Activated CD8-positive, alpha-beta memory T cell treated with anti-CD3 and anti-CD28 coated beads for 48 hours (primary cell): ENCODE measurements at regions not wholly inside any gene's neighbourhood (a gene's known extent, or its start where the extent isn't known, plus 50 kb on each side); places are given as distances from the start of the nearest gene placed in this dataset.

Experiments
- DNase-seq, 3 experiments: peaks; one replicate each; pipeline ENCODE4 v3.0.0-alpha.2; 2020; ENCODE audit warnings: low read depth in 2 of 3, low spot score in 2 of 3

DNA sequence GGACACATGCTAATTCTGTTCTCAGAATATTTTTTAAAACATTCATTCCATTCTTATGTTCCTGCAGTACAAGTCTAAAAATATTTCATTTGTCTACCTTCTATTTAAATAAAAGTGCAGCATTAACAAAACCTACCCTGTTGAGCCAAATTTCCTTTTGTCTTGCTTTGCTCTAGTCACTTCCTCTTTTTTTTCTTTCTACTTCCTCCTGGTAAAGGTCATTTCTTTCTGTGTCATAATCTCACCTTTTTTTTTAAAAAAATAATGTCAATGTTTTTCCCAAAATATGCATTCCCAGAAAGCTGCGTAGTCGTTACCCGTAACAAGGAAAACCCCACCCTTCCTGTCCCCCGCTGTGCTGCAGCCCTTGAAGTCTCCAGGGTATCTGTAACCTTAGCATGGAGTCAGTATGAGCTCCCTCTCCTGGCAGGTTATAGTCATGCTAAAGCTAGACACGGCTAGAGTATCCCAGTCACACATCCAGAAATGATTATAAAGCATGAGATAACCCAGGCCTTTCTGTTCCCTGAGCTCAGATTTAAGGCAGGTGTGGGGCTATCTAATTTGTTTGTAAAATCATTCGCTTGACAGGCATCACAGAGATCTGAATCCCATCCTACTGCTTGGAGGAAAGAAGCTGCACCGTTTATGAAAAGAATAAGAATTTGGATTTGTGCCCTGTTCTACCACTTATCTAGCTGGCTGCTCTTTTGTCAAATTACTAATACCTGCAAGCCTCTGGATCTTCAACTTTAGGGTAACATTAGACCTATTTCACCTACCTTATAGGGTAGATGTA is 51.1 kb upstream of the EED start:
- no peak for DNase-seq

DNA sequence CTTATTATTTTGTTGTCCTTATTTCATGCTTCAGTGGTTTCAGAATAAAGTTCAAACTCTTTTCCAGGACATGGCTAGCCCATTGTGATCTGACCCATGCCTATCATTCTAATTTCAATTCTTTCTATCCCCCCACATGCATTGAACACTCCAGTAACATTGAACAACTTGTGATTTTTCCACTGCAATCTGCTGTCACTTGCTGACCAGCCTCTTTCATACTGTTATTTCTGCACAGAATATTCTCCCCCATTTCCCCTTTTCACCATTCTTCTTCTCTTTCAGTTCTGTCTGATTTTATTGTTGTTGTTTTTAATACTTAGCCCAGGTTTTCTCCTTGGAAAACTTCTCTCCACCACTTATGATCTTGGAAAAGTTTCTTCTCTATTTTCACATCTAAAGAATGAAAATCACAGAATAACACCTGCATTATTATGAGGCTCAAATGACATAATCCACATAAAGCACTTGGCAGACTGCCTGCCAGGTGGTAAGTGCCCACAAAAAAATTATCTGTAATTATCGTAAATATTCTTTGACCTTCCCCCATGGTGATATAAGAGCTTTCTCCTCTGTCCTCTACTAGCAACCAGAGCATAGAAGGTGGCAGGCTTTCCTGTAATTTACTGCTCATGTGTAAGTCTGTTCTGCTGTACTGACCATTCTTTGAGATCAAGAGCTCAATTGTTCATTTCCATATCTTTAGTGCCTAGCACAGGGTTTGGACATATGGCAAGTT is 51.9 kb upstream of the EED start:
- no peak for DNase-seq

DNA sequence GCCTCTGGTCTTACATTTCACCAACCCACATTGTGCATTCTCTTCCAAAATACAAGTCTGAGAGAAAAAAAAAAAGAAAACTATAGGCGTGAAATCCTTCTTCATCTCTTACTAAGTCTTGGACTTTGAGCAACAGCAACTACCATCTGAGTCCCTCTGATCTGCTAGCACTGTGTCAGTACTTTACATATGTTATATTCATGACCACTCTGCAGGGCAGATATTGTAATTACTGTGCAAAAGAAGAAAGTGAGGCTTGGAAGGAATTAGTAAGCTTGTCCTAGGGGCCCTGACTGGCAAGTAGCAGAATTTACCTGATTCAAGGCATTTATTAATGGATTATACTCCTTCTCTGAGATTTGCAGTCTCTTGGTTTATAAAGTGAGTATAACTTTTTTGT is 52.7 kb upstream of the EED start:
- no peak for DNase-seq

DNA sequence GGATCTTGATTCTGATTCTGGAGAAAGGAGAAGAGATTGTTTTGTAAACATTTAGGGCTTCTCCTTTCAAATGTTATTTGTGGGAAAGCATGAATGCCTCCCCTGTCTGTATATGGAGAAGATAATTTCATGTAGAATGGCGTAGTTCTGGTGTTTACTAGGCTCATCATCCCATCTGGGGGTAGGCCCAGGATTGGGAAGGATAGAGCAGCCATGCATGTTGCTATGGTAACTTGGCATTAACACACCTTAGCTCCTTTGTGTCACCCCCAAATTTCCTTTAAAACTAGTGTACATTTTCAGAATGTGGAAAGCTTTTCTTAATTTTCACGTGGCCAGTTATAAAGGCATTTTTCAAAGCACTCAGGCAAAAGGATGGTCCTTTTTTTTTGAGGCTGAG is 57.5 kb upstream of the EED start:
- no peak for DNase-seq

DNA sequence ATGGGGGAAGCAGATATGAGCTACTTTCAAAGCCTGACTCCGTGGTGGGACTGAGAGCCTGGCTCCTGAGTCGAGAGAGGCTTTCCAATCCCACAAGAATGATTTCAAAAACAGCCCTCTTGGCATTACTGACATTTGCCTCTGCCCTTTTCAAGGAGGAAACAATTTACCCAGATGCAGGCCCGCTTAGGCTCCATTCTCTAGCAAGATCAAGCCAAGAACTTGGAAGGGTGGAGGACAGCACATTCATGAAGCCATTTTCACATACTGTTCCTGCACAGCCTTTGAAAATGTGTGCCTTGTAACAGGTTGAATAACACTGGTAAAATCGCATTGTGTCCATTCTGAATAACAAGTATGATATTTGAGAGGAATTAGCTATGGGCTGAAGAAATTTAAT is 58.2 kb upstream of the EED start:
- DNase-seq, result no peak

DNA sequence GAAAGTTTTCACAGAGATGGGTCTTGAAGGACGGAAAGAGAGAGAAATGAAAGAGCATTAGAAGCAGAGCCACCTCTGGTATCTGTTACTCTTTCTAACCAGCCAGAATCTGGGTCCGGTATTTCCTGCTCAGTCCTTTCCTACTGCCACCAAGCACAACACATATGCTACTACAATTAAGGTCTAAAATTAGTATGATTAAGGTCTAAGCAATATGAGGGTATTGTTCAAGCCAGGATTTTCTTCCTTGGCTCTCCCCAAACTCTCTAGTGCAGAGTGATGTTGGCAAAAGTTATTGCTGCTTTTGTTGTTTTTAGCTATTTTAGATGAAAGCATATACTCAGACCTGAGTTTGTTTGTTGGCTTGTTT is 59.2 kb upstream of the EED start:
- no peak for DNase-seq

DNA sequence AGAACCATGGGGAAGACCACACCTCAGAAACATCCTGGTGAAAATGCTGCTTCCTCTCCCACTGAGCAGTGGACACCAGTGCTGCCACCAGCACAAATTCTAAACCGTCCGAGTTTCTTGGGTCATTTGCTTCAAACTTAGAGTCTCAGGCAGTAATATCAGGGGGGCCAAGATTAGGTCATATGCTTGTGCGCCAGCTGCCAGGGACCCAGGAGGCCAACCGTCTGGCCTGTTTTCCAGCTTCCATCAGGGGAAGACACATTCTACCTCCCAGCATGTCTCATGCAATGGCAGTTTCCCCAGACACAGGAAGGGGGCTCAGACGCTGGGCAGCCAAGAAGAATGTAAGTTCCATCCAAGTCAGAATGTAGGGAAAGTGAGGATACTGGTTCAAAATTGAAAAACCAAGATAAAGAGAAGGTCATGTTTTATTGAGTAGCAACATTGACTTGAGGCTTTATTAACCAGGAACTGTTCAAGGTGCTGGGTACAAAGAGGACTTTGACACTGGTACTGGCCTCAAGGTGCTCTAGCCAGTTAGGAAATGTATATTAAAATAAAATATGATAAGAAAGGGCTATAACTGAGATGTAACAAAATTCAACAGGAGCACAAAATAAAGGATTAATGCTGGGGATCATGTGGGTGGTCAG is 59.7 kb upstream of the EED start:
- no peak for DNase-seq

DNA sequence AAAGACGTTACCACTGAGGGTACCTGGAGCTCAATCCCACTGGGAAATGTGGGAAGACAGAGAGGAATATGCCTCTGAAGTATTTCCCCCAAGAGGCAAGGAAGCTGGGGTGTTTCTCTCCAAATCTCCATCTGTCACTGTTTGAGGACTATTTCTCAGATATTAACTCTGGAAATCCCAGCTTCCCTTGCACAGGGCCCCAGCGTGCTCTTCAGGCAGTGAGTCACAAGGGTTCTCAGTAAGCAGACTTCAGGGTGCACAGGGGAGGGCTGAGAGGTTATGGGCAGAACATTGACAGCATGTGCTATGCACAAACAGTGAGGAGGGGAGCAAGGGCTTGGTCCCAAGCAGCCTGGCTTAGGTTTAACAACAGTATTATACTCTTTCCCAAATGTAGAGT is 60.9 kb upstream of the EED start:
- no peak for DNase-seq

DNA sequence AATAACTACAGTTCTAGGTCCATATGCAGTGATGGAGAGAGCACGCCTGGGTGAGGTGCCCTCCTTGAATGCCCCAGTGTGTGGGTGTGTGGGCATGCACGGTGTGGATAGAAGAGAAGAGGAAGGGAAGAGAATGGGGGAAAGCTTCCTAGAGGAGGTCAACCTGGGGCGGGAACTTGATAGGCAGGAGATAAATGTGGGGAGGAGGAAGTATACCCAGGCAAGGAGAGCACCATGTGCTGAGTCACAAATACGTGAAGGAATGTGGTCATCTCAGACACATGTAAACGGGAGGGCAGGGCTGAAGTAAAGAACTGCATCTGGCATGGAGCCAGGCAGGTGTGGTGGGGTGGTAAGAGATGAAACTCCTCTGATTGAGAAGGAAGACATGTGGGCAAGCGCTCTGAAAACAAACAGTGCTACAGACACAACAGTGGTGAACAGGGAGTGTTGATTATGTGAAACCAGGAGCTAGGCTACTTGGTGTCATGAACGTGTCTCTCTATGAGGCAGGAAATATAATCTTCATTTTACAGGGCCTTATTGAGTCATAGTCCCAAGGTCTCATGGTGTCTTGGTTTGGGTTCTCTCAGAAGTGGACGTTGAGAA is 61.5 kb upstream of the EED start:
- DNase-seq, result peak in 2 of 3 experiments; percentile 39 to 78

DNA sequence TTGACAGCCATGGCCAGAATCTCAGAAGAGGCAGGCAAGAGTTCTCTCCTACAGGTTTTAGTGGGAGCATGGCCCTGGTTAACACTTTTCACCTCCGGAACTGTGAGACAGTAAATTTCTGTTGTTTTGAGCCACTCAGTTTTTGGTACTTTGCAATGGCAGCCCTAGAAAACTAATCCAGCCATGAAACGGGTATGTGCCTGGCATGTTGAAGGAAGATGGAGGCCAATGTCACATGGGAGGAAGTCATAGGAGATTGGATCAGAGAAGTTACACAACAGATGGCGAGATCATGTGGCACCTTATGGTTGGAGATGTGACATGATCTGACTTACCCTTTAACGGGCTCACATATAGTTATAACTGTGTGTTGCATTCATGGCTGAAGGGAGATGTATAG is 63.2 kb upstream of the EED start:
- no peak for DNase-seq

DNA sequence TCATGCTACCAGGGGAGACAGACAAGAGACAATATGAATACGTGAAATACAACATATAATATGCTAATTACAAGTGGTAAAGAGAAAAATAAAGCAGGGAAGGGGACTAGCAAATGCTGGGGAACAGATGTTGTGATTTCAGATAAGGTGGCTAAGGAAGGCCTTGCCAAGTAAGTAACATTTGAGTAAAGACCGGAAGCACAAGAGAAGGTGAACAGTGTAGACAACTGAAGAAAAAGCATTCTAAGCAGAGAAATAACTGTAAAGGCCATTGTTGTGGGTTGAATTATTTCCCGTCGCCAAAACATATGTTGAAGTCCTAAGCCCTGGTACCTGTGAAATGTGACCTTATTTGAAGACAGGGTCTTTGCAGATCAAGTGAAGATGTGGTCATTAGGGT is 63.7 kb upstream of the EED start:
- DNase-seq, result no peak

DNA sequence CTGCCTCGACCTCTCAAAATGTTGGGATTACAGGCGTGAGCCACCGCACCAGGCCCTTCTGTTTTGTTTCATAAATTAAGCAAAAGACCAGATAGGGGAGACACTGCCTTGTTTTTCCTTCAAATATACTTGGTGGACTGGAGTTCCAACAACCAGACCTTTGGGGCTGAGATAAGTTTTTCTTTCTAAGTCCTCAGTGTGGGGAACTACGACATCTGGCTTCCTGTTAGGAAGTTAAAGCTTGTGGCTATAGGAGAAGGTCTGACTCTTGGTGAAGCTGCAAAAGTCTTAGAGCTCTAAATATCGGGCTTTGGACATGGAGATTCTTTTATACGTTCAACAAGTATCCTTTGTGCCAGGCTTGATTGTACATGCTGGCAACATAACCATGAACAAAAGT is 64.1 kb upstream of the EED start:
- no peak for DNase-seq

DNA sequence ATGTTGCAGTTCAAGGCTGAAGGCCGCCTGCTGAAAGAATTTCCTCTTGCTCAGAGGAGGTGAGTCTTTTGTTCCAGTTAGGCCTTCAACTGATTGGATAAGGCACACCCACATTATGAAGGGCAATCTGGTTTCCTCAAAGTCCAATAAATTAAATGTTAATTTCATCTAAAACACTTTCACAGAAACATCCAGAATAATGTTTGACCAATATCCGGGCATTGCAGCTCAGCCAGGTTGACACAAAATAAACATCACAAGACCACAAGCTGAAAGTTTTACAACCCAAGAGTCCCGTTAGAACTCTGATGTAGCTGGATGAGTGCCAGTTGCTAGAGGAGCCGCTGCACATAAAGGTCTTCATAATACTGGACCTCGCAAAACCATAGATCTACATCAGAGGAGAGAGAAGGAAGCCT is 64.9 kb upstream of the EED start:
- no peak for DNase-seq

DNA sequence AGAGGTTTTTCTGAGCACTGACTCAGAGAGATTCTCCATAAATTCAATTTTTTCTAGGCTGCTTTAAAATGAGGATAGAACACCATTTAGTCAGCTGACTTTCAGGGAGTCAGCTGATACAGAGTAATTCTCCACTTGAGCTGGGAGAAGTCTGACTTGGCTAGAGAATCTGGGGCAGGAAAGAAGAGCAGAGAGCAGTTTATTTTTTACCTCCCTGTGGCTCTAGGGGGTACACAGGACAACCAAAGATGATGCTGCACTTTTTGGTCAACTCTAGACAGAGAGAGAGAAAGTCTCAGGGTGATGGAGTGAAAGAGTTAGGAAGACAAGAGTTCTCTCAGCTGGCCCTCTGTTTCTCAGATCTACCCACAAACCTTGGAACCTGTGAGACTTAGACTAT is 67.3 kb upstream of the EED start:
- DNase-seq, result no peak

DNA sequence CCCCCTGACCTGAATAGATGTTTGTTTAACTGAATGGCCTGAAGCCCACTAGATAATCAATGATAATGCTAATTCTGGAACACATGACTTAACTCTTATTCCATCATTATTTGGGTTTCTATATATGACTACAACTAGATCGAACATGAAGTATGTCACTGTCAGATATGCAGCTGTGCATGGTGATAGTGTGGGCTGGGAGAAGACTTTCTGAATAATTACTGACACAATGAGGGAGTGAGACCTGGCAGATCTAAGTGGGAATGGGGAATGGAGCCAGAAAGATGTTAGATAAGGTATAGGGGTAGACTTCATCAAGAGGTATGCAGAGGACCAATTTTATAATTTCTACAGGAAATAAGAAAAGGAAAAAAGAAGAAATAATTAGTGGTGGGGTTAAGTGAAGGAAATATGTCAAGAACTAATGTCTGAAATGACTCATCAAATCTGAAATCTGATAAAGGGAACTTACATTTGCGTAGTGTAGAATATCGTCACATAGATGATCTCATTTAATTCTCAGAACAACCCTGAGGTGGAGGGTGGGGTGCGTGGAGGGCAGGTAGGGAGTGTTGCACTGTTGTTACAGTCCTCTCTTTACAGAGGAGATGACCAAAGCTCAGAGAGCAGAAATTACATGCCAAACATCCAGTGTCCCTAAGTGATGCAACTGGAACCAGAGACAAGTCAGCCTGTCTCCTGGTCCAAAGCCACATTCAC is 68.2 kb upstream of the EED start:
- peak in 2 of 3 experiments; percentile 26 to 44 for DNase-seq

DNA sequence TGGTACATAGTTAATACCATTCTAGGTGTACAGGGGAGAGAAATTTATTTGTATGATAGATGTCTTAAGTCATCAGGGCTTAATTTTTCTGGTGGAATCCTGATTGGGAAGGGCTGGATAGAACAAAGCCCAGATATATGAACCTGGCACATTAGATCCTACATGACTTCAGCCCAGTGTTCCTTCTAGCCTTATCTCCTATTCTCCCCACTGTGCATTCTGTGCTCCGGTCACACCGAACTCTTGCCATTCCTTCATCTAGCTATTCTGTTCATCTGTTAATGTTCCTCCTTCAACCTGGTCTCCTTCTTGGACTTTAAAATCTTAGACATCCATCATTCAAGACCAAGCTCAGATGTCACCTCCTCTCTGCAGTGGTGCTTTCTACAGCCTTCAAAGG is 68.9 kb upstream of the EED start:
- no peak for DNase-seq

DNA sequence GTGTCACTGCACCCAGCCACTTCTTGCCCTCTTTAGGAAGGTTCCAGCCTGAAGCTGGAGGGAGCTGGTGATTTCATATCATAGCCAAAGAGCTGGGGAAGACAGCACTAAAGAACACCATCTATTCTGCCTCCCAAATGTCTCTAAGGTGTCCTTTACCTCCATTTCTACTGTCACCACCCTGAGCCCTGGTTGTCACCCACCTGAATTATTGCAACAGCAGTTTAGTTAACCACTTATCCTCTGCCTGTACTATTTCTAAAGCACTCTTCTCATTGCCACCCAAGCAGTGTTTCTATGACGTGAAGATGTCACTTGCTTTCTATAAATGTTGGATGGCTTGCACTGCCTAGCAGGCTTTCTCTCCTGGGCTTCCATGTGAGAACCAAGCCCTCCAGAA is 69.4 kb upstream of the EED start:
- DNase-seq, result no peak

DNA sequence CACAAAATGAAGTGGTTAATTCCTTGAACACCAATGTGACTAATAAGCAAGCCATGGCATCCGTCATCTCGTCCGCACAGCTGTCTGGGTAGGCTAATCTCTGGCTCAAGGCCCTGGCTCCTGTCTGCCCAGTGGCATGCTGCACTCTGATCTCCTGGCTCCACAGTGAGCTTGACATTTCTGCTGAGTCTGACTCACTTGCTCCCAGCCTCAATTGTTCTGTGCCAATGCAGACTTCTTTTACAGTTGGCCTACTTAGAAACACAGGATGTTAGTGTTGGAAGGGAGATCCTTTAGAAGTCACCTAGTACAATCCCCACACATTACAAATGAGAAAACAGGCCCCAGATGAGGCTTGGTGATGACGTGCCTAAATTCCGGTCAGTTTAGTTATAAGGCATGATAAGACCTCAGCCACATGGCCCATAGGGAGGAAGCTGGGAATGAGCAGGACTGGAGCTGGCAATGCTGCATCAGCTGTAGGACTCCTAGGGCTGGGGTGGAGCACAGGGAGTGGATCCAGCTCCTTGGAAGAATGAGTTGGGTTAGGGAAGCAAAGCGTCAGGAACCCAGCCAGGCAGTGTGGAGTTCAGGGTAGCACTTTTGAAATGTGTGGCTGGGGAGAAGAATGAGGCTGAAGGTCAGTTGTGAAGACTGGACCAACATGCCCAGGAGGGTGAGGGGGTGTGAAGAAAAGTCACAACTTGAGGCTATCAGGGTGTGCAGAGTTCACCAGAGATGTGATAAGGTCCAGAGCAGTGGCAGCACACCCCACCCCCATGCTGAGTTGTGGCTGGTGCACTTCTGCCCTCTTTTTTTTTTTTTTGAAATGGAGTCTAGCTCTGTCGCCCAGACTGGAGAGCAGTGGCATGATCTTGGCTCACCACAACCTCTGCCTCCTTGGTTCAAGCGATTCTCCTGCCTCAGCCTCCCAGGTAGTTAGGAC is 70.2 kb upstream of the EED start:
- DNase-seq, result no peak

DNA sequence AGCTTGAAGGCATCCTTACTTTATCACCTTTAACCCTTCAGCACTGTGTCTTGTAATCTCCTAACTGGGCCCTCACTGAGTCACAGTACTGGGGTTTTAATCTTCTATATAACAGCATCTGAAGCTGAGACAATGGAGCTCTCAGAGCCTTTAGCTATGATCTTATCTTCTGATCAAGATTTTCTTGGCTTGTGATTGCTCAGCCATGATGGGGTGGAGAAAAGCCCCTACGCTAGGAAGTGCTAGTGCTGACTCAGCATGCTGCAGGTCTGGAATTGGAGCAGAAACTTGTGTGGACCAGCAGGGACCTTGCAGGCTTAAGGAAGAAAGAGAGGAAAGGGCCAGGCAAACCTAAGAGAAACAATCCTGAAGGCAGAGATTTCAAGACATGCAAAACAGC is 71.7 kb upstream of the EED start:
- DNase-seq, result no peak

DNA sequence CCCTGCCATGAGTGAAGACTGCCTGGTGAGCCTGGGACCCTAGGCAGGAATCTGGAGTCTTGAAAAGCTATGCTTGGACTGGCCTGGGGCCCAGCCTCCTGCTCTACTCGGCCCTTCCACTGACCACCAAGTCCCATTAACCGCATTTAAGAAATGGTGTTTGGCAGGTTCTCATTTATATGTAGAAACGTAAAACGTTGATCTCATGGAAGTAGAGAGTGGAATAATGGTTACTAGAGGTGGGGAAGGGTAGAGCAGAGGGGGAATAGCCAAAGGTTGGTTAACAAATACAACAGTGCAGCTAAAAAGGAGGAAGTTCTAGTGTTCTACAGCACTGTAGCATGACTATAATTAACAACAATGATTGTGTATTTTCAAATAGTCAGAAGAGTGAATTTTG is 72.9 kb upstream of the EED start:
- no peak for DNase-seq
